Loucy (cell line): ENCODE measurements at regions not wholly inside any gene's neighbourhood (a gene's known extent, or its start where the extent isn't known, plus 50 kb on each side); places are given as distances from the start of the nearest gene placed in this dataset.

Source experiments
- H2AFZ ChIP-seq: fragments of 200-600 bp; sonication (generic); 2 replicates; pipeline ENCODE4 v1.6.0; 2016; ENCODE audit warnings: antibody characterized with exemption, mild to moderate bottlenecking, low read length, moderate library complexity
- H3F3A ChIP-seq: fragments of 200-600 bp; 2 replicates; pipeline ENCODE4 v1.6.0; 2016; ENCODE audit warnings: antibody characterized with exemption, low read depth, mild to moderate bottlenecking
- H3K27me3 ChIP-seq: fragments of 200-600 bp; sonication (generic); 2 replicates; pipeline ENCODE4 v1.6.1; 2014; ENCODE audit warnings: low read length, mild to moderate bottlenecking; ENCODE audit not compliant: insufficient read depth, poor library complexity, severe bottlenecking
- H3K36me3 ChIP-seq: fragments of 200-600 bp; sonication (generic); 2 replicates; pipeline ENCODE4 v1.6.1; 2016; ENCODE audit warnings: low read length; ENCODE audit not compliant: insufficient read depth
- H3K4me1 ChIP-seq: fragments of 200-600 bp; sonication (generic); 2 replicates; pipeline ENCODE4 v1.5.1; 2014; ENCODE audit warnings: low read length, mild to moderate bottlenecking; ENCODE audit not compliant: insufficient read depth, poor library complexity, severe bottlenecking
- H3K4me2 ChIP-seq: fragments of 200-600 bp; sonication (generic); 2 replicates; pipeline ENCODE4 v1.6.0; 2014; ENCODE audit warnings: antibody characterized with exemption, low read length, low read depth, mild to moderate bottlenecking; ENCODE audit not compliant: poor library complexity, severe bottlenecking
- H3K4me3 ChIP-seq: fragments of 200-600 bp; sonication (generic); 2 replicates; pipeline ENCODE4 v1.5.1; 2014; ENCODE audit warnings: low read length, mild to moderate bottlenecking, mixed read lengths; ENCODE audit not compliant: poor library complexity, severe bottlenecking
- H3K79me2 ChIP-seq: fragments of 200-600 bp; sonication (generic); 2 replicates; pipeline ENCODE4 v1.6.1; 2014; ENCODE audit warnings: low read length; ENCODE audit not compliant: insufficient read depth
- H3K9ac ChIP-seq: fragments of 200-600 bp; sonication (generic); 2 replicates; pipeline ENCODE4 v1.6.0; 2014; ENCODE audit warnings: mild to moderate bottlenecking, low read depth, low read length, moderate library complexity; ENCODE audit not compliant: poor library complexity, severe bottlenecking
- H3K9me2 ChIP-seq: fragments of 200-600 bp; sonication (generic); replicated peaks from 2 replicates; pipeline ENCODE4 v1.6.1; 2016; ENCODE audit warnings: low read depth, low read length, mixed read lengths
- H3K9me3 ChIP-seq: fragments of 200-600 bp; sonication (generic); 2 replicates; pipeline ENCODE4 v1.6.1; 2014; ENCODE audit warnings: mild to moderate bottlenecking, antibody characterized with exemption, low read length, low read depth; ENCODE audit not compliant: insufficient read depth
- H4K20me1 ChIP-seq: fragments of 200-600 bp; sonication (generic); 2 replicates; pipeline ENCODE4 v1.6.0; 2014; ENCODE audit warnings: antibody characterized with exemption, low read length, mild to moderate bottlenecking; ENCODE audit not compliant: insufficient read depth, poor library complexity, severe bottlenecking
- CTCF ChIP-seq: fragments of 200-600 bp; sonication (generic); conservative IDR thresholded peaks from 2 replicates; pipeline ENCODE4 v1.5.1; 2014; ENCODE audit warnings: mild to moderate bottlenecking, antibody characterized with exemption, low read length
- EZH2phosphoT487 ChIP-seq: fragments of 200-600 bp; IDR thresholded peaks from 2 replicates; pipeline ENCODE4 v1.6.1; 2018; ENCODE audit warnings: antibody characterized with exemption, mild to moderate bottlenecking, moderate library complexity, borderline replicate concordance

DNA sequence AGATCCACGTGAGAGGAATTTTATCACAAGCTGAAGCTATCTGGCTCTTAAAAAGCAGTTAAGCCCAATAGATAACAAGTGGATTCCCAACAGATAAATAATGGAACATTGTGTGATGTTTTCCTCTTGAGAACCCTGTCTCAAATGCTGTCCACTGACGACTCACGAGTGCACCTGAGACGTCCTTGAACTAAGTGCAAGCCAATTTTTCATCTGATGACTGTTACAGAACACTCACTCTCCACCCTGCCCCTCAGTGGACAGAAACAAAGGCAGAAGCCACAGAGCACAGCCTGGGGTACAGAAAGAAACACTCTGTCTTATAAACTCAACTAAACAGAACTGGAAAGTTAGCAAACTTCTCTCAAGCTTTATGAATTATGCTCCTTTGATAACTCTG is 199.5 kb downstream of the KCNN2 start:
- TF ChIP-seq CTCF (no peak), EZH2phosphoT487 (no peak)
- no peaks in the 10 kb centered on the region for H3K9me3 ChIP-seq
- no peaks in the 10 kb centered on the region for H4K20me1 ChIP-seq
- no peaks in the 10 kb centered on the region for H3F3A ChIP-seq
- no peaks in the 10 kb centered on the region for H3K4me1 ChIP-seq
- H3K36me3 ChIP-seq: no peaks in the 10 kb centered on the region
- H3K9me2 ChIP-seq: no peaks in the 10 kb centered on the region
- H3K4me3 ChIP-seq: no peak overlapping the region
- H3K9ac ChIP-seq: no peak overlapping the region
- no peak overlapping the region for H2AFZ ChIP-seq
- H3K79me2 ChIP-seq: no peaks in the 10 kb centered on the region
- no peaks in the 10 kb centered on the region for H3K27me3 ChIP-seq
- H3K4me2 ChIP-seq: no peak overlapping the region
